ENCODE measurements at regions not wholly inside any gene's neighbourhood (a gene's known extent, or its start where the extent isn't known, plus 50 kb on each side); places are given as distances from the start of the nearest gene placed in this dataset.

DNA sequence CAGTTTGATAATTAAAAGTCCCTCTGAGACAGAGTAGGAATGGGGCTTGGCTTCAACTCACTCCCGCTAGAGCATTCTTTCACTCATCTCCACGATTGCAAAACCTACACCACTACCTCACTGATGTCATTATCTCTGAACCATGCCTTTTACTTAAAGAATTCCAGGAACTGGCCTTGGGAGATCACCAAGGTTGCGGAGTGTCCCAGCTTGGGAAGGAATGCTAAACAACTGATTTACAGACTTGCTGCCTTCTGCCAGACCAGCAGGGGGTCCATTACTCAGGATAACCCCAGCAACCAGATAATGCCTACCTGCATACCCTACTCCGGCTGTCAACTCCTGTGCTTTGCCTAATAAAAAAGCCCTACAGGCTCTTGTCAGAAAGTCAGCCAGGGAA is 102.2 kb upstream of the RALGAPA2 start:
- Histone ChIP-seq H3K4me1 (ENCODE audit: low read length) (no peaks in the 10 kb centered on the region), H3K9ac (ENCODE audit: low read length) (no peak overlapping the region), H2AFZ (ENCODE audit: low read depth, low read length) (no peak overlapping the region), H3K36me3 (replicated peaks; ENCODE audit: low read depth, low read length) (no peaks in the 10 kb centered on the region), H3K27me3 (ENCODE audit: low read depth, low read length) (peaks cover 3% of the 10 kb centered on the region; the same call in 1 of the 2 replicates), H3K79me2 (ENCODE audit: low read length) (no peaks in the 10 kb centered on the region), H4K20me1 (ENCODE audit: insufficient read depth, low read length) (no peaks in the 10 kb centered on the region), H3K9me3 (ENCODE audit: insufficient read depth, low read length) (no peaks in the 10 kb centered on the region), H3K4me2 (ENCODE audit: low read length) (no peak overlapping the region), H3K27ac (ENCODE audit: low read length) (no peak overlapping the region), H3K4me3 (ENCODE audit: low read length) (no peak overlapping the region)
- TF ChIP-seq, protein P1, sequence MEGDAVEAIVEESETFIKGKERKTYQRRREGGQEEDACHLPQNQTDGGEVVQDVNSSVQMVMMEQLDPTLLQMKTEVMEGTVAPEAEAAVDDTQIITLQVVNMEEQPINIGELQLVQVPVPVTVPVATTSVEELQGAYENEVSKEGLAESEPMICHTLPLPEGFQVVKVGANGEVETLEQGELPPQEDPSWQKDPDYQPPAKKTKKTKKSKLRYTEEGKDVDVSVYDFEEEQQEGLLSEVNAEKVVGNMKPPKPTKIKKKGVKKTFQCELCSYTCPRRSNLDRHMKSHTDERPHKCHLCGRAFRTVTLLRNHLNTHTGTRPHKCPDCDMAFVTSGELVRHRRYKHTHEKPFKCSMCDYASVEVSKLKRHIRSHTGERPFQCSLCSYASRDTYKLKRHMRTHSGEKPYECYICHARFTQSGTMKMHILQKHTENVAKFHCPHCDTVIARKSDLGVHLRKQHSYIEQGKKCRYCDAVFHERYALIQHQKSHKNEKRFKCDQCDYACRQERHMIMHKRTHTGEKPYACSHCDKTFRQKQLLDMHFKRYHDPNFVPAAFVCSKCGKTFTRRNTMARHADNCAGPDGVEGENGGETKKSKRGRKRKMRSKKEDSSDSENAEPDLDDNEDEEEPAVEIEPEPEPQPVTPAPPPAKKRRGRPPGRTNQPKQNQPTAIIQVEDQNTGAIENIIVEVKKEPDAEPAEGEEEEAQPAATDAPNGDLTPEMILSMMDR (IDR thresholded peaks at IDR 0.05; ENCODE audit: low read depth, low read length) = no peak
- no peak for TF ChIP-seq EZH2phosphoT487 (IDR thresholded peaks at IDR 0.05; ENCODE audit: low read depth)

DNA sequence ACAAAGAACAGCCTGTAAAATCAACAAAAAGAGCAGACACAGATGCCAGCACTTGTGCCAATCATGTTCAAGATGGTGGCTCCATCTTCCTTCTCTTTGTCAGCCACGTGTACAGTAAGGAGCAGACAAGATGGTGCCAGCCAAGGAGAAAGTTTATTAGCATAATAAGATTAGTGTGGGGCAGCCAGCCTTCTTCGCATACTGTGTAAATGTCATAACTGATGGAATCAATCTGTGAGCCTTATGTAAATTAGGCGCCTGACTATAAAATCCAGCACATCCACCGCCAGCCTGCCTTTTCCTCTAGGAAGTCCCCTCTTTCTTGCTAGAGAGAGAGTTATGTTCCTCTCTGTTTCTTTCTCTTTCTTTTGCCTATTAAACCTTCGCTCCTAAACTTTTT is 99.7 kb upstream of the RALGAPA2 start:
- no peak overlapping the region for H2AFZ ChIP-seq (ENCODE audit: low read depth, low read length)
- H3K36me3 ChIP-seq (replicated peaks; ENCODE audit: low read depth, low read length) = no peaks in the 10 kb centered on the region
- H3K9ac ChIP-seq (ENCODE audit: low read length) = no peak overlapping the region
- no peak overlapping the region for H3K4me2 ChIP-seq (ENCODE audit: low read length)
- no peaks in the 10 kb centered on the region for H3K79me2 ChIP-seq (ENCODE audit: low read length)
- H3K4me1 ChIP-seq (ENCODE audit: low read length) = no peaks in the 10 kb centered on the region
- H4K20me1 ChIP-seq (ENCODE audit: insufficient read depth, low read length) = no peaks in the 10 kb centered on the region
- H3K4me3 ChIP-seq (ENCODE audit: low read length) = no peak overlapping the region
- H3K9me3 ChIP-seq (ENCODE audit: insufficient read depth, low read length) = no peaks in the 10 kb centered on the region
- TF ChIP-seq, protein P1 (IDR thresholded peaks at IDR 0.05; ENCODE audit: low read depth, low read length) = no peak
- TF ChIP-seq EZH2phosphoT487 (IDR thresholded peaks at IDR 0.05; ENCODE audit: low read depth) = no peak
- H3K27me3 ChIP-seq (ENCODE audit: low read depth, low read length) = peaks cover 6% of the 10 kb centered on the region
- H3K27ac ChIP-seq (ENCODE audit: low read length) = no peak overlapping the region

DNA sequence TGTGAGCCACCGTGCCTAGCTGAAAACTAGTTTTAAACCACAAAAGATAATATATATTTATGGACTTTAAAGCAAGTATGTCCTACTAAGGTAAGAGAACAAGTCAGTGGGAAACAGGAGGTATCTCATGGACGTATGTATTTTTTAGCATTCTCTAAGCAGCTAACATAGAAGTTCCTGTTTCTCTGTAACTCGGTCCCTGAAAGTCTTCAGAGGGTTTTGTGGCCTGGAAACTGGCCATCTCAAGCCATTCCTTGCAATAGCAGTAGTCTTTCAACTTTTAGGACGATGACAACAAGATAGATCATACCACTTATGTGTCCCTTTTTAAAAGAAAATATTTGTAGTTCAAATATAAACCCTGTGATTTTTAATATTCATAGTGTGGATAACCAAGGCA is 95.6 kb upstream of the RALGAPA2 start:
- no peak for TF ChIP-seq EZH2phosphoT487 (IDR thresholded peaks at IDR 0.05; ENCODE audit: low read depth)
- TF ChIP-seq, protein P1 (IDR thresholded peaks at IDR 0.05; ENCODE audit: low read depth, low read length) = no peak
- no peak overlapping the region for H3K4me3 ChIP-seq (ENCODE audit: low read length)

DNA sequence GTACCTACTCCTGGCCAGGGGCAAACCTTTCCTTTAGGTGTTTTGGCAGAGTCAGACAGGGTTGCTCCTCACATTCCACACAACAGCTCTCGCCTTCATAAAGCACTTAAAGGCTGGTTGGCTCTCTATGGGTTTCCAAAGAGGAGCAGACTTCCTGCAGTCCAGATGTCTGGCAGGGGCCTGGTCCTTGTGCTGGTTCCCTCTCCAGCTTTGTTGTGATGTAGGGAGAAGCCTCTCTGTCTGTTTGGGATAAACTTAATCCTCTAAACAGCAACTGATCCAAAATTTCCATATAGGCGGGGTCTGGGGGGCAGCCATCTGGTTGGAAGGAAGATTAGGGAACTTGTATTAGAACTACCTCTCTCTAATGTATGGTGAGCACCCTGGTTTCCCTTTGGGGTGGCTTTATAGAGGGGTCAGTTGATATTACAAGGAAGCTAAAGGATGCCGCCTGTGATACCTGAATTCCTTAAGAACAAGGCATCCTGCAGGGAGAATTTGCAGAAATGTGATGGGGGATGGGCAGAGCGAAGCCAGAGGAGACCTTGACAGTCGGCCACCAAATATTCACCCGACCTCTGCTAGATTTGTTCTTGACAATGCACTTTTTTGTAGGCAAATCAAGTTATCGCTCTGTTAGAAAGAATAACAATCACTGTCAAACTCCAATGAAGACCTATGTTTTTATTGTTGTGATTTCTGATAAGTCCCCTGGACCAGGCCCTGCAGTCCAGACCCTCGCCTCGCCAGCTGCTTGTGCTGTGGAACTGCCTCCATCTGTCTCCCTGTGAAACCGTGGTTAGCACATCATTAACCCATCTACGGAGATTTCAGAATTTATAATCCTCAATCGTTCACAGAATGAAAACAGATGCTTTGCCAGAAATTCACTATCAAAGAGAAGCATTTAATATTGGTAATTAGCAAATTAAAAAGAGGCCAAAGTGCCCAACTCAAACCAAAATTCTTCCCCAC is 94.0 kb upstream of the RALGAPA2 start:
- H3K27me3 ChIP-seq (ENCODE audit: low read depth, low read length) = peaks cover 14% of the 10 kb centered on the region

More for the DNA sequence above, 95.6 kb upstream of the RALGAPA2 start:
- Histone ChIP-seq H3K27me3 (ENCODE audit: low read depth, low read length) (peaks cover 14% of the 10 kb centered on the region), H3K79me2 (ENCODE audit: low read length) (no peaks in the 10 kb centered on the region), H3K27ac (ENCODE audit: low read length) (no peak overlapping the region), H3K4me2 (ENCODE audit: low read length) (no peak overlapping the region), H3K4me1 (ENCODE audit: low read length) (no peaks in the 10 kb centered on the region), H4K20me1 (ENCODE audit: insufficient read depth, low read length) (no peaks in the 10 kb centered on the region), H3K36me3 (replicated peaks; ENCODE audit: low read depth, low read length) (no peaks in the 10 kb centered on the region), H3K9ac (ENCODE audit: low read length) (no peak overlapping the region), H3K9me3 (ENCODE audit: insufficient read depth, low read length) (no peaks in the 10 kb centered on the region), H2AFZ (ENCODE audit: low read depth, low read length) (no peak overlapping the region)

More for the DNA sequence above, 94.0 kb upstream of the RALGAPA2 start:
- no peak overlapping the region for H3K4me2 ChIP-seq (ENCODE audit: low read length)
- H3K27ac ChIP-seq (ENCODE audit: low read length) = no peak overlapping the region
- TF ChIP-seq, protein P1 (IDR thresholded peaks at IDR 0.05; ENCODE audit: low read depth, low read length) = no peak
- no peak for TF ChIP-seq EZH2phosphoT487 (IDR thresholded peaks at IDR 0.05; ENCODE audit: low read depth)
- no peak overlapping the region for H2AFZ ChIP-seq (ENCODE audit: low read depth, low read length)
- no peaks in the 10 kb centered on the region for H3K36me3 ChIP-seq (replicated peaks; ENCODE audit: low read depth, low read length)
- no peaks in the 10 kb centered on the region for H3K4me1 ChIP-seq (ENCODE audit: low read length)
- H3K79me2 ChIP-seq (ENCODE audit: low read length) = no peaks in the 10 kb centered on the region
- no peak overlapping the region for H3K4me3 ChIP-seq (ENCODE audit: low read length)
- H4K20me1 ChIP-seq (ENCODE audit: insufficient read depth, low read length) = no peaks in the 10 kb centered on the region
- no peak overlapping the region for H3K9ac ChIP-seq (ENCODE audit: low read length)
- no peaks in the 10 kb centered on the region for H3K9me3 ChIP-seq (ENCODE audit: insufficient read depth, low read length)
